GM12878 (cell line): ENCODE measurements at regions not wholly inside any gene's neighbourhood (a gene's known extent, or its start where the extent isn't known, plus 50 kb on each side); places are given as distances from the start of the nearest gene placed in this dataset.

Experiments used
- ATAC-seq: fragments of 200-7000 bp; cut with Tn5 transposase; 3 replicates; pipeline ENCODE4 v1.9.1; 2020; ENCODE audit warnings: mild to moderate bottlenecking, moderate library complexity
- BruUV-seq: library from RNA; stranded (reverse); fragments of 400-500 nt; replicated peaks from 2 replicates; lab custom pipeline; 2021; lab: Mats Ljungman, UMichigan
- CTCF ChIA-PET: fragments of 300-600 bp; sonication (Branson Sonifier 250); formaldehyde crosslinking; extraction: SDS; loops from one replicate; lab custom pipeline; 2021; ENCODE audit warnings: inconsistent platforms; lab: Yijun Ruan, JAX
- POLR2A ChIA-PET: fragments of 350-600 bp; formaldehyde crosslinking; extraction: SDS; loops from one replicate; lab custom pipeline; 2021; ENCODE audit warnings: inconsistent platforms; lab: Charles Lee
- RAD21 ChIA-PET: fragments of 300-600 bp; sonication (Branson Sonifier 250); formaldehyde crosslinking; loops from one replicate; lab custom pipeline; 2023; ENCODE audit warnings: antibody characterized with exemption; ENCODE audit not compliant: unreplicated experiment; lab: Charles Lee
- SMC1A ChIA-PET: fragments of 300-600 bp; sonication (Branson Sonifier 250); formaldehyde crosslinking; loops from one replicate; lab custom pipeline; 2023; ENCODE audit not compliant: unreplicated experiment, uncharacterized antibody; lab: Charles Lee
- DNase-seq: peaks from one replicate; pipeline ENCODE4 v3.0.0-alpha.2; 2011; ENCODE audit warnings: low read depth, low spot score
- FAIRE-seq: peaks from 3 replicates; lab custom pipeline; 2011; peaks lifted over from hg19 to GRCh38; lab: Jason Lieb, UNC
- H2AFZ ChIP-seq: 2 replicates; pipeline ENCODE4 v1.6.0; 2011; ENCODE audit warnings: low read depth, low read length, control low read depth; ENCODE audit not compliant: control insufficient read depth
- H3K27ac ChIP-seq: 2 replicates; pipeline ENCODE4 v1.5.1; 2011; ENCODE audit warnings: control low read depth; ENCODE audit not compliant: control insufficient read depth, insufficient read depth
- H3K27me3 ChIP-seq, 2 experiments: replicated peaks in 1 of 2; 2 replicates each; pipeline versions ENCODE4 v1.6.0 to v1.6.1; 2011; ENCODE audit warnings: low read length in 1 of 2; ENCODE audit not compliant: control insufficient read depth in 2 of 2, insufficient read depth in 2 of 2
- H3K36me3 ChIP-seq, 2 experiments: 2 replicates each; pipeline ENCODE4 v1.5.1; 2011; ENCODE audit warnings: low read length in 1 of 2; ENCODE audit not compliant: control insufficient read depth in 2 of 2, insufficient read depth in 2 of 2
- H3K4me1 ChIP-seq: 2 replicates; pipeline ENCODE4 v1.6.1; 2011; ENCODE audit warnings: mild to moderate bottlenecking, low read length, moderate library complexity, mixed read lengths; ENCODE audit not compliant: control insufficient read depth, insufficient read depth
- H3K4me2 ChIP-seq: 2 replicates; pipeline ENCODE4 v1.6.0; 2011; ENCODE audit warnings: control low read depth; ENCODE audit not compliant: control insufficient read depth, insufficient read depth
- H3K4me3 ChIP-seq: fragments of 200-600 bp; sonication (generic); 2 replicates; pipeline ENCODE4 v1.5.1; 2016
- H3K79me2 ChIP-seq: 2 replicates; pipeline ENCODE4 v1.6.0; 2011; ENCODE audit warnings: low read length; ENCODE audit not compliant: control insufficient read depth, insufficient read depth
- H3K9ac ChIP-seq: 2 replicates; pipeline ENCODE4 v1.8.0; 2011; ENCODE audit warnings: low read length, control low read depth, mixed read lengths; ENCODE audit not compliant: control insufficient read depth, insufficient read depth
- H3K9me3 ChIP-seq: replicated peaks from 3 replicates; pipeline ENCODE4 v1.5.1; 2011; ENCODE audit warnings: mild to moderate bottlenecking, low read length; ENCODE audit not compliant: control insufficient read depth, insufficient read depth
- H4K20me1 ChIP-seq: 2 replicates; pipeline ENCODE4 v1.6.0; 2011; ENCODE audit not compliant: control insufficient read depth, insufficient read depth
- CHD2 ChIP-seq: IDR thresholded peaks from 2 replicates; pipeline ENCODE4 v1.6.1; 2011; ENCODE audit warnings: low read depth, low read length, improper control_type of control experiment, borderline replicate concordance
- EP300 ChIP-seq, 2 experiments: fragments of 150-350 bp in 1 of 2; IDR thresholded peaks; 2 replicates each; pipeline ENCODE4 v1.6.1; 2011 to 2012; ENCODE audit warnings: low read depth in 2 of 2, low read length in 2 of 2, borderline replicate concordance in 1 of 2, improper control_type of control experiment in 1 of 2, inconsistent platforms in 1 of 2; ENCODE audit not compliant: control insufficient read depth in 1 of 2
- ESRRA ChIP-seq: IDR thresholded peaks from 2 replicates; pipeline ENCODE4 v1.6.1; 2012; ENCODE audit warnings: mild to moderate bottlenecking, low read length, improper control_type of control experiment
- MAX ChIP-seq: IDR thresholded peaks from 2 replicates; pipeline ENCODE4 v1.6.1; 2012; ENCODE audit warnings: low read depth, low read length, improper control_type of control experiment
- NR2C1 ChIP-seq: fragments of 450-650 bp; IDR thresholded peaks from 2 replicates; pipeline ENCODE4 v1.6.1; 2017; ENCODE audit warnings: antibody characterized with exemption, mild to moderate bottlenecking, moderate library complexity
- NRF1 ChIP-seq: conservative IDR thresholded peaks from 2 replicates; pipeline ENCODE4 v1.6.1; 2011; ENCODE audit warnings: mild to moderate bottlenecking, low read depth, low read length, improper control_type of control experiment
- RBBP5 ChIP-seq: fragments of 200-600 bp; sonication (generic); conservative IDR thresholded peaks from 2 replicates; pipeline ENCODE4 v1.6.1; 2016
- SMARCA5 ChIP-seq: fragments of 450-650 bp; IDR thresholded peaks from 2 replicates; pipeline ENCODE4 v1.6.1; 2017; ENCODE audit warnings: mild to moderate bottlenecking
- STAT3 ChIP-seq: IDR thresholded peaks from 2 replicates; pipeline ENCODE4 v1.6.1; 2011; ENCODE audit warnings: low read depth, low read length, improper control_type of control experiment
- ZBED1 ChIP-seq: IDR thresholded peaks from 2 replicates; pipeline ENCODE4 v1.6.1; 2016; ENCODE audit warnings: borderline replicate concordance
- WGBS: methylation state at CpG from one replicate; pipeline ENCODE4 v1.1.6; 2016; ENCODE audit warnings: low lambda C conversion rate; ENCODE audit not compliant: insufficient replicate concordance, insufficient coverage; ENCODE audit errors: missing lambda C conversion rate; 5-methylcytosine and 5-hydroxymethylcytosine counted together
- in situ Hi-C: fragments of 300-500 bp; cut with MboI; formaldehyde crosslinking; loops from 9 replicates; pipeline ENCODE4 v1.14.3; 2018; ENCODE audit warnings: mixed read lengths
- intact Hi-C: fragments of 100-400 bp; cut with micrococcal nuclease; formaldehyde crosslinking; loops from one replicate; pipeline ENCODE4 v1.14.2; 2022; ENCODE audit not compliant: unreplicated experiment
- TF ChIP-seq, protein P1 (sequence below): IDR thresholded peaks from 2 replicates; pipeline ENCODE4 v1.6.1; 2011; ENCODE audit warnings: low read depth, mild to moderate bottlenecking, low read length, moderate library complexity, borderline replicate concordance; ENCODE audit errors: extremely low read depth
- TF ChIP-seq, protein P2 (sequence below): fragments of 450-650 bp; IDR thresholded peaks from 2 replicates; pipeline ENCODE4 v1.6.1; 2018; ENCODE audit warnings: mild to moderate bottlenecking, low read depth, moderate library complexity; ENCODE audit not compliant: partially characterized antibody
- TF ChIP-seq, protein P3 (sequence below): fragments of 450-650 bp; IDR thresholded peaks from 2 replicates; pipeline ENCODE4 v1.6.1; 2017; ENCODE audit warnings: mild to moderate bottlenecking, moderate library complexity
- TF ChIP-seq, protein P4 (sequence below): fragments of 450-650 bp; IDR thresholded peaks from 2 replicates; pipeline ENCODE4 v1.6.1; 2017; ENCODE audit warnings: borderline replicate concordance

DNA sequence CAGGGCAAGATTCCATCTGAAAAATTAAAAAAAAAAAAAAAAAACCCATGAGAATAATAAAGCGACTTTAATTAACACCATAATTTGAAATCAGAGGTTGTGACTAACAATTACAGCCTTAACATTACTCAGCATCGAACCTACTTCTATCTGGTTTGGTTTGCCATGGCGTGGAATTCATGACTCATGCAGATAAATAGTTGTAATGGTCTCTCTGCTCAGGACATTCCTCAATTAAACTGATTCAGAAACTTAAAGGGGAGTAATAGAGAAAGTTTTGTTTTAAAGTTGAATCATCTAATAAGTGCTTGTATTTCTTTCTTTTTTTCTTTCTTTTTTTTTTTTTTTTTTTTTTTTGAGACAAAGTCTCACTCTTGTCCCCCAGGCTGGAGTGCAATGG, 135.5 kb downstream of the SPATA31D1 start (continued):
- TF ChIP-seq NRF1 = no peak

- no peak for FAIRE-seq
- Histone ChIP-seq H3K27ac (no peak overlapping the region), H2AFZ (no peak overlapping the region), H3K36me3 (no peaks in the 10 kb centered on the region), H3K4me1 (no peaks in the 10 kb centered on the region), H3K4me3 (no peak overlapping the region), H3K79me2 (no peaks in the 10 kb centered on the region), H3K9me3 (no peaks in the 10 kb centered on the region; the same call in 2 of the 3 replicates), H4K20me1 (no peaks in the 10 kb centered on the region), H3K4me2 (no peak overlapping the region), H3K27me3 (no peaks in the 10 kb centered on the region), H3K9ac (no peak overlapping the region)
- ChIA-PET SMC1A (interaction anchor here (0.9 to 2.1 kb wide), 5 partner anchors 8 to 42 kb away, joined by 3 to 21 read pairs (median 5); no protein-coding TSS in a partner anchor), CTCF (interaction anchor here (1.6 to 3.2 kb wide), 2 partner anchors 10 to 26 kb away, joined by 6 to 9 read pairs; no protein-coding TSS in a partner anchor), RAD21 (interaction anchor here (2.7 kb wide), 1 partner anchor 10 kb away, joined by 9 read pairs; no protein-coding TSS in a partner anchor), POLR2A (no interaction called here)
- WGBS = 11% methylated on average over 3 of the region's 3 CpGs
- no peak for DNase-seq
- in situ Hi-C loops = no loop called here
- ATAC-seq = no peak
- no TSS peak for BruUV-seq
- intact Hi-C loops = loop anchor here (5.0 kb wide), 1 partner anchor 601 kb away; no protein-coding TSS in a partner anchor
- no peak for TF ChIP-seq RBBP5
- no peak for TF ChIP-seq STAT3
- no peak for TF ChIP-seq ESRRA
- TF ChIP-seq NR2C1 = no peak
- TF ChIP-seq, protein P1, sequence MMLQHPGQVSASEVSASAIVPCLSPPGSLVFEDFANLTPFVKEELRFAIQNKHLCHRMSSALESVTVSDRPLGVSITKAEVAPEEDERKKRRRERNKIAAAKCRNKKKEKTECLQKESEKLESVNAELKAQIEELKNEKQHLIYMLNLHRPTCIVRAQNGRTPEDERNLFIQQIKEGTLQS = no peak
- TF ChIP-seq SMARCA5 = no peak
- TF ChIP-seq, protein P2, sequence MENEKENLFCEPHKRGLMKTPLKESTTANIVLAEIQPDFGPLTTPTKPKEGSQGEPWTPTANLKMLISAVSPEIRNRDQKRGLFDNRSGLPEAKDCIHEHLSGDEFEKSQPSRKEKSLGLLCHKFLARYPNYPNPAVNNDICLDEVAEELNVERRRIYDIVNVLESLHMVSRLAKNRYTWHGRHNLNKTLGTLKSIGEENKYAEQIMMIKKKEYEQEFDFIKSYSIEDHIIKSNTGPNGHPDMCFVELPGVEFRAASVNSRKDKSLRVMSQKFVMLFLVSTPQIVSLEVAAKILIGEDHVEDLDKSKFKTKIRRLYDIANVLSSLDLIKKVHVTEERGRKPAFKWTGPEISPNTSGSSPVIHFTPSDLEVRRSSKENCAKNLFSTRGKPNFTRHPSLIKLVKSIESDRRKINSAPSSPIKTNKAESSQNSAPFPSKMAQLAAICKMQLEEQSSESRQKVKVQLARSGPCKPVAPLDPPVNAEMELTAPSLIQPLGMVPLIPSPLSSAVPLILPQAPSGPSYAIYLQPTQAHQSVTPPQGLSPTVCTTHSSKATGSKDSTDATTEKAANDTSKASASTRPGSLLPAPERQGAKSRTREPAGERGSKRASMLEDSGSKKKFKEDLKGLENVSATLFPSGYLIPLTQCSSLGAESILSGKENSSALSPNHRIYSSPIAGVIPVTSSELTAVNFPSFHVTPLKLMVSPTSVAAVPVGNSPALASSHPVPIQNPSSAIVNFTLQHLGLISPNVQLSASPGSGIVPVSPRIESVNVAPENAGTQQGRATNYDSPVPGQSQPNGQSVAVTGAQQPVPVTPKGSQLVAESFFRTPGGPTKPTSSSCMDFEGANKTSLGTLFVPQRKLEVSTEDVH = no peak
- TF ChIP-seq ZBED1 = no peak
- no peak for TF ChIP-seq EP300 (IDR thresholded peaks at IDR 0.05; ENCODE audit: borderline replicate concordance in 1 of 2, control insufficient read depth in 1 of 2, low read depth in 2 of 2, low read length in 2 of 2)
- TF ChIP-seq MAX = no peak
- TF ChIP-seq CHD2 = no peak
- TF ChIP-seq, protein P3, sequence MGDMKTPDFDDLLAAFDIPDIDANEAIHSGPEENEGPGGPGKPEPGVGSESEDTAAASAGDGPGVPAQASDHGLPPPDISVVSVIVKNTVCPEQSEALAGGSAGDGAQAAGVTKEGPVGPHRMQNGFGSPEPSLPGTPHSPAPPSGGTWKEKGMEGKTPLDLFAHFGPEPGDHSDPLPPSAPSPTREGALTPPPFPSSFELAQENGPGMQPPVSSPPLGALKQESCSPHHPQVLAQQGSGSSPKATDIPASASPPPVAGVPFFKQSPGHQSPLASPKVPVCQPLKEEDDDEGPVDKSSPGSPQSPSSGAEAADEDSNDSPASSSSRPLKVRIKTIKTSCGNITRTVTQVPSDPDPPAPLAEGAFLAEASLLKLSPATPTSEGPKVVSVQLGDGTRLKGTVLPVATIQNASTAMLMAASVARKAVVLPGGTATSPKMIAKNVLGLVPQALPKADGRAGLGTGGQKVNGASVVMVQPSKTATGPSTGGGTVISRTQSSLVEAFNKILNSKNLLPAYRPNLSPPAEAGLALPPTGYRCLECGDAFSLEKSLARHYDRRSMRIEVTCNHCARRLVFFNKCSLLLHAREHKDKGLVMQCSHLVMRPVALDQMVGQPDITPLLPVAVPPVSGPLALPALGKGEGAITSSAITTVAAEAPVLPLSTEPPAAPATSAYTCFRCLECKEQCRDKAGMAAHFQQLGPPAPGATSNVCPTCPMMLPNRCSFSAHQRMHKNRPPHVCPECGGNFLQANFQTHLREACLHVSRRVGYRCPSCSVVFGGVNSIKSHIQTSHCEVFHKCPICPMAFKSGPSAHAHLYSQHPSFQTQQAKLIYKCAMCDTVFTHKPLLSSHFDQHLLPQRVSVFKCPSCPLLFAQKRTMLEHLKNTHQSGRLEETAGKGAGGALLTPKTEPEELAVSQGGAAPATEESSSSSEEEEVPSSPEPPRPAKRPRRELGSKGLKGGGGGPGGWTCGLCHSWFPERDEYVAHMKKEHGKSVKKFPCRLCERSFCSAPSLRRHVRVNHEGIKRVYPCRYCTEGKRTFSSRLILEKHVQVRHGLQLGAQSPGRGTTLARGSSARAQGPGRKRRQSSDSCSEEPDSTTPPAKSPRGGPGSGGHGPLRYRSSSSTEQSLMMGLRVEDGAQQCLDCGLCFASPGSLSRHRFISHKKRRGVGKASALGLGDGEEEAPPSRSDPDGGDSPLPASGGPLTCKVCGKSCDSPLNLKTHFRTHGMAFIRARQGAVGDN = no peak
- TF ChIP-seq NRF1 = no peak
- TF ChIP-seq, protein P4, sequence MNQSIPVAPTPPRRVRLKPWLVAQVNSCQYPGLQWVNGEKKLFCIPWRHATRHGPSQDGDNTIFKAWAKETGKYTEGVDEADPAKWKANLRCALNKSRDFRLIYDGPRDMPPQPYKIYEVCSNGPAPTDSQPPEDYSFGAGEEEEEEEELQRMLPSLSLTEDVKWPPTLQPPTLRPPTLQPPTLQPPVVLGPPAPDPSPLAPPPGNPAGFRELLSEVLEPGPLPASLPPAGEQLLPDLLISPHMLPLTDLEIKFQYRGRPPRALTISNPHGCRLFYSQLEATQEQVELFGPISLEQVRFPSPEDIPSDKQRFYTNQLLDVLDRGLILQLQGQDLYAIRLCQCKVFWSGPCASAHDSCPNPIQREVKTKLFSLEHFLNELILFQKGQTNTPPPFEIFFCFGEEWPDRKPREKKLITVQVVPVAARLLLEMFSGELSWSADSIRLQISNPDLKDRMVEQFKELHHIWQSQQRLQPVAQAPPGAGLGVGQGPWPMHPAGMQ = no peak
Measured at GRCh38 chr9:82126256-82126655, 137.7 kb downstream of the SPATA31D1 start.
